ENCODE measurements at regions not wholly inside any gene's neighbourhood (a gene's known extent, or its start where the extent isn't known, plus 50 kb on each side); places are given as distances from the start of the nearest gene placed in this dataset.

GRCh38 chr3:73299184-73299691 lies 237.8 kb downstream of the EBLN2 start:
- Histone ChIP-seq H3K14ac (ENCODE audit: insufficient read depth, low read length) (no peak overlapping the region), H3K9ac (ENCODE audit: extremely low read depth, insufficient read length, low read length) (no peak overlapping the region), H4K8ac (replicated peaks; ENCODE audit: insufficient read length, low read depth, low read length) (no peak overlapping the region), H3K4ac (ENCODE audit: low read depth, low read length) (no peak overlapping the region), H3K4me2 (ENCODE audit: insufficient read depth, insufficient read length, low read length) (no peak overlapping the region), H2BK12ac (ENCODE audit: insufficient read length, low read depth, low read length) (no peak overlapping the region), H3K56ac (ENCODE audit: insufficient read length, low read depth, low read length) (no peak overlapping the region), H3K27ac (ENCODE audit: insufficient read length, low read depth, low read length) (no peak overlapping the region), H3K4me1 (ENCODE audit: insufficient read depth, low read length) (no peaks in the 10 kb centered on the region), H3K79me1 (ENCODE audit: insufficient read depth, low read depth, low read length, poor library complexity, severe bottlenecking) (no peaks in the 10 kb centered on the region), H3K18ac (ENCODE audit: insufficient read length, low read depth, low read length) (no peak overlapping the region), H3K23me2 (ENCODE audit: insufficient read length, low read depth, low read length, poor library complexity, severe bottlenecking) (no peaks in the 10 kb centered on the region), H3K9me3 (ENCODE audit: control insufficient read depth, low read depth, low read length) (no peaks in the 10 kb centered on the region), H4K91ac (ENCODE audit: insufficient read length, low read depth, low read length) (no peak overlapping the region), H2BK5ac (ENCODE audit: insufficient read length, low read length) (no peak overlapping the region), H2AFZ (ENCODE audit: low read length) (no peak overlapping the region), H3K27me3 (ENCODE audit: insufficient read depth, low read length) (no peaks in the 10 kb centered on the region), H3K79me2 (ENCODE audit: insufficient read depth, low read length) (no peaks in the 10 kb centered on the region), H4K20me1 (ENCODE audit: control insufficient read depth, insufficient read depth, insufficient read length) (no peaks in the 10 kb centered on the region), H2BK20ac (ENCODE audit: low read depth, low read length, poor library complexity, severe bottlenecking) (no peak overlapping the region), H4K5ac (ENCODE audit: insufficient read length, low read depth, low read length) (no peak overlapping the region), H2BK120ac (ENCODE audit: low read depth, low read length, poor library complexity, severe bottlenecking) (no peak overlapping the region), H2AK5ac (ENCODE audit: insufficient read length, low read length) (no peak overlapping the region), H2BK15ac (ENCODE audit: low read depth, low read length) (no peak overlapping the region), H3T11ph (ENCODE audit: low read length) (no peak overlapping the region), H3K23ac (ENCODE audit: insufficient read length, low read depth, low read length) (no peak overlapping the region)
- Mint-ChIP-seq H3K27ac (no peak overlapping the region), H3K4me3 (no peak overlapping the region), H3K36me3 (ENCODE audit: insufficient read depth in 1 of 3, low read depth in 3 of 3) (no peaks in the 10 kb centered on the region), H3K27me3 (ENCODE audit: low read depth) (no peaks in the 10 kb centered on the region; the same call in 1 of the 2 replicates), H3K4me1 (peaks cover 17 to 30% of the 10 kb centered on the region in 2 experiments), H3K9me3 (no peaks in the 10 kb centered on the region; a peak in 1 of 5 replicates)
- TF ChIP-seq, protein P1, sequence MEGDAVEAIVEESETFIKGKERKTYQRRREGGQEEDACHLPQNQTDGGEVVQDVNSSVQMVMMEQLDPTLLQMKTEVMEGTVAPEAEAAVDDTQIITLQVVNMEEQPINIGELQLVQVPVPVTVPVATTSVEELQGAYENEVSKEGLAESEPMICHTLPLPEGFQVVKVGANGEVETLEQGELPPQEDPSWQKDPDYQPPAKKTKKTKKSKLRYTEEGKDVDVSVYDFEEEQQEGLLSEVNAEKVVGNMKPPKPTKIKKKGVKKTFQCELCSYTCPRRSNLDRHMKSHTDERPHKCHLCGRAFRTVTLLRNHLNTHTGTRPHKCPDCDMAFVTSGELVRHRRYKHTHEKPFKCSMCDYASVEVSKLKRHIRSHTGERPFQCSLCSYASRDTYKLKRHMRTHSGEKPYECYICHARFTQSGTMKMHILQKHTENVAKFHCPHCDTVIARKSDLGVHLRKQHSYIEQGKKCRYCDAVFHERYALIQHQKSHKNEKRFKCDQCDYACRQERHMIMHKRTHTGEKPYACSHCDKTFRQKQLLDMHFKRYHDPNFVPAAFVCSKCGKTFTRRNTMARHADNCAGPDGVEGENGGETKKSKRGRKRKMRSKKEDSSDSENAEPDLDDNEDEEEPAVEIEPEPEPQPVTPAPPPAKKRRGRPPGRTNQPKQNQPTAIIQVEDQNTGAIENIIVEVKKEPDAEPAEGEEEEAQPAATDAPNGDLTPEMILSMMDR (conservative IDR thresholded peaks at IDR 0.05): no peak
- no CpG with 5 or more reads among the region's 5 CpGs for WGBS (ENCODE audit: extremely low coverage, insufficient read length, low lambda C conversion rate)
- no peak for DNase-seq
